ENCODE measurements at regions not wholly inside any gene's neighbourhood (a gene's known extent, or its start where the extent isn't known, plus 50 kb on each side); places are given as distances from the start of the nearest gene placed in this dataset.

DNA sequence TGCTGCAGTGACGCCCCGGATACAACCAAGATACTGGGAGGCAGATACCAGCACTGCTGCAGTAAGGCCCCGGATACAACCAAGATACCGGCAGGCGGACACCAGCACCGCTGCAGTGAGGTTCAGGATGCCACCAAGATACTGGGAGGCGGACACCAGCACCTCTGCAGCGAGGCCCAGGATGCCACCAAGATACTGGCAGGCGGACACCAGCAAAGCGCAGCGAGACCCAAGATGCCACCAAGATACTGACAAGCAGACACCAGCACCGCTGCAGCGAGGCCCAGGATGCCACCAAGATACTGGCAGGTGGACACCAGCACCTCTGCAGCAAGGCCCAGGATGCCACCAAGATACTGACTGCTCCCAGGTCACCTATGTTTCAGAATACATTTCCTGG lies 225.2 kb downstream of the BRD1 start:
- Histone ChIP-seq H3K4me3 (ENCODE audit: insufficient read depth, low read length, poor library complexity, severe bottlenecking) (no peak overlapping the region), H4K20me1 (ENCODE audit: low read depth, low read length) (no peaks in the 10 kb centered on the region), H3K4me2 (ENCODE audit: low read depth, low read length, poor library complexity, severe bottlenecking) (no peak overlapping the region), H3K9me2 (replicated peaks; ENCODE audit: insufficient read depth, low read length) (no peaks in the 10 kb centered on the region), H3K9me3 (ENCODE audit: insufficient read depth, low read length) (0 out of 2 replicates have a peak, but pooled peaks cover 5% of the 10 kb centered on the region), H3K79me2 (ENCODE audit: insufficient read depth, low read length) (0 out of 2 replicates have a peak, but pooled peaks cover 8% of the 10 kb centered on the region), H3K27me3 (ENCODE audit: low read length) (no peaks in the 10 kb centered on the region), H3K9ac (ENCODE audit: low read length) (no peak overlapping the region), H2AFZ (ENCODE audit: low read depth, low read length, severe bottlenecking) (no peak overlapping the region), H3K27ac (ENCODE audit: low read depth, low read length) (no peak overlapping the region), H3K36me3 (ENCODE audit: low read length) (no peaks in the 10 kb centered on the region), H3F3A (ENCODE audit: insufficient read depth) (no peaks in the 10 kb centered on the region)
- no peak for TF ChIP-seq EZH2phosphoT487 (conservative IDR thresholded peaks at IDR 0.05; ENCODE audit: low read length)
- TF ChIP-seq, protein P1, sequence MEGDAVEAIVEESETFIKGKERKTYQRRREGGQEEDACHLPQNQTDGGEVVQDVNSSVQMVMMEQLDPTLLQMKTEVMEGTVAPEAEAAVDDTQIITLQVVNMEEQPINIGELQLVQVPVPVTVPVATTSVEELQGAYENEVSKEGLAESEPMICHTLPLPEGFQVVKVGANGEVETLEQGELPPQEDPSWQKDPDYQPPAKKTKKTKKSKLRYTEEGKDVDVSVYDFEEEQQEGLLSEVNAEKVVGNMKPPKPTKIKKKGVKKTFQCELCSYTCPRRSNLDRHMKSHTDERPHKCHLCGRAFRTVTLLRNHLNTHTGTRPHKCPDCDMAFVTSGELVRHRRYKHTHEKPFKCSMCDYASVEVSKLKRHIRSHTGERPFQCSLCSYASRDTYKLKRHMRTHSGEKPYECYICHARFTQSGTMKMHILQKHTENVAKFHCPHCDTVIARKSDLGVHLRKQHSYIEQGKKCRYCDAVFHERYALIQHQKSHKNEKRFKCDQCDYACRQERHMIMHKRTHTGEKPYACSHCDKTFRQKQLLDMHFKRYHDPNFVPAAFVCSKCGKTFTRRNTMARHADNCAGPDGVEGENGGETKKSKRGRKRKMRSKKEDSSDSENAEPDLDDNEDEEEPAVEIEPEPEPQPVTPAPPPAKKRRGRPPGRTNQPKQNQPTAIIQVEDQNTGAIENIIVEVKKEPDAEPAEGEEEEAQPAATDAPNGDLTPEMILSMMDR (IDR thresholded peaks at IDR 0.05; ENCODE audit: insufficient read depth, low read length, poor library complexity, severe bottlenecking): no peak

DNA sequence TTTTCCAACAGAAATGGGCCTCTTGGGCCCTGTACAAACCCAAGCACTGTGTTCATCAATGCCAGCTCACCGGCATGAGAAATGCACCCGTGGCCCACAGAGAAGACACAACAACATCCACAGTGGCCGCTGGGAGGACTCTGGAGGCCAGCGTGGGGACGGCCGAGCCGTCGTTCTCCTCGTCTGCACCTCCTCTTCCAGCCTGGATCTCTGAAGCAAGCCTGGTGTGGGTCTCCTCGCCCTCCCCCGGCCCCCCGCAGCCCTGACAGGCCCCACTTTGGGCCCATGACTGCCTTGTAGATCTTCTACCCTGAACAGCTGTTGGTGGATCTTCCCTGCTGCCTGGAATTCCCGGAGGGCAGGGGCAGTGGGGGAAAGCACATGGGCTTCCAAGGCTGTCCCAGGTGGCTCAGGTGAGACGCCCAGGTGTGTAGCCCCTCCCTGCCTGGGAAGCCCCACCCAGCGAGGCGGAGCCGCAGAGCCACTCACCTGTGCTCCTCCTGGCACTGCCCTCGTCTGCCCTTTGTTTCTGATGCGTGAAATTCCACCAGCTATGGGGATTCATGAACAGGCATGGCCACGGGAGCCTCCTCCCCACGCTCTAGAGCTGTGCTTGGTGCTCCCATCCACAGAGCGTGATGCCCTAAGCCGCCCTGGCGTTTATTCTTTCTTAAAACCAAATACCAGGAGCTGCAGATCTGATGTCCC lies 225.9 kb downstream of the BRD1 start:
- no peaks in the 10 kb centered on the region for H4K20me1 ChIP-seq (ENCODE audit: low read depth, low read length)
- H3K9ac ChIP-seq (ENCODE audit: low read length): no peak overlapping the region
- no peaks in the 10 kb centered on the region for H3F3A ChIP-seq (ENCODE audit: insufficient read depth)
- no peak overlapping the region for H3K27ac ChIP-seq (ENCODE audit: low read depth, low read length)
- H3K79me2 ChIP-seq (ENCODE audit: insufficient read depth, low read length): 0 out of 2 replicates have a peak, but pooled peaks cover 8% of the 10 kb centered on the region
- no peak overlapping the region for H2AFZ ChIP-seq (ENCODE audit: low read depth, low read length, severe bottlenecking)
- H3K9me2 ChIP-seq (replicated peaks; ENCODE audit: insufficient read depth, low read length): no peaks in the 10 kb centered on the region
- H3K36me3 ChIP-seq (ENCODE audit: low read length): no peaks in the 10 kb centered on the region
- no peaks in the 10 kb centered on the region for H3K27me3 ChIP-seq (ENCODE audit: low read length)
- 0 out of 2 replicates have a peak, but pooled peaks cover 5% of the 10 kb centered on the region for H3K9me3 ChIP-seq (ENCODE audit: insufficient read depth, low read length)
- no peak overlapping the region for H3K4me2 ChIP-seq (ENCODE audit: low read depth, low read length, poor library complexity, severe bottlenecking)
- no peak for TF ChIP-seq EZH2phosphoT487 (conservative IDR thresholded peaks at IDR 0.05; ENCODE audit: low read length)
- TF ChIP-seq, protein P1 (IDR thresholded peaks at IDR 0.05; ENCODE audit: insufficient read depth, low read length, poor library complexity, severe bottlenecking): no peak
- no peak overlapping the region for H3K4me3 ChIP-seq (ENCODE audit: insufficient read depth, low read length, poor library complexity, severe bottlenecking)

DNA sequence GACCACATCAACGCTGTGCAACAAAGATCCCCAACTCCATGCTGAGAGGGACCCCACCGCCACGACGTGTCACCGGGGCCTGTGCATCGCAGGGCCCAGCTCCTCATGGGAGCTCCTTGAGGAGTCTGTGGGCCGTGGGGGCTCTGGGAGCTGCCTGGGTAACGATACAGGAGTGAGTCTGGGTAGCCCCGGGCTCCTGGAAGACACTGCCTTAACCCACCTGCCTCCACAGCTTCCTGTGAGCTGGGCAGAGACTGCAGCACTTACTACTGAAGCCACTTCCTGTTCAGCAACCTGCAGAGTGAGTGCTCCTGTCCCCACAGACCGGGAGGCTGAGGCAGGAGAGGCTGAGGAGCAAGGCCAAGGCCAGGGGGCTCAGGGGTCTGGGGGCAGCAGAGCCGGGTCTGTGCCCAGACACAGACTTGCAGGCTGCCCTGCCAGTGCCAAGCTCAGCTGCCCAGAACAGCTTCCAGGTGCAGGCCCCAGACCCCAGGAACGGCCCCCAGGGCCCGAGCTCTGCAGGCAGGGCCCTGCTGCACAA lies 226.7 kb downstream of the BRD1 start:
- Histone ChIP-seq H3K9ac (ENCODE audit: low read length) (no peak overlapping the region), H3K9me3 (ENCODE audit: insufficient read depth, low read length) (0 out of 2 replicates have a peak, but pooled peaks cover 5% of the 10 kb centered on the region), H3K27ac (ENCODE audit: low read depth, low read length) (no peak overlapping the region), H3K36me3 (ENCODE audit: low read length) (no peaks in the 10 kb centered on the region), H3K4me3 (ENCODE audit: insufficient read depth, low read length, poor library complexity, severe bottlenecking) (no peak overlapping the region), H3F3A (ENCODE audit: insufficient read depth) (no peaks in the 10 kb centered on the region), H4K20me1 (ENCODE audit: low read depth, low read length) (no peaks in the 10 kb centered on the region), H2AFZ (ENCODE audit: low read depth, low read length, severe bottlenecking) (no peak overlapping the region), H3K27me3 (ENCODE audit: low read length) (no peaks in the 10 kb centered on the region), H3K9me2 (replicated peaks; ENCODE audit: insufficient read depth, low read length) (no peaks in the 10 kb centered on the region), H3K4me2 (ENCODE audit: low read depth, low read length, poor library complexity, severe bottlenecking) (no peak overlapping the region), H3K79me2 (ENCODE audit: insufficient read depth, low read length) (0 out of 2 replicates have a peak, but pooled peaks cover 8% of the 10 kb centered on the region)
- no peak for TF ChIP-seq EZH2phosphoT487 (conservative IDR thresholded peaks at IDR 0.05; ENCODE audit: low read length)
- TF ChIP-seq, protein P1 (IDR thresholded peaks at IDR 0.05; ENCODE audit: insufficient read depth, low read length, poor library complexity, severe bottlenecking): no peak
